IMR-90 (cell line): ENCODE measurements at regions not wholly inside any gene's neighbourhood (a gene's known extent, or its start where the extent isn't known, plus 50 kb on each side); places are given as distances from the start of the nearest gene placed in this dataset.

Experiments
- ATAC-seq: fragments of 200-7000 bp; cut with Tn5 transposase; 2 replicates; pipeline ENCODE4 v1.9.1; 2020; ENCODE audit warnings: low read depth, mild to moderate bottlenecking, moderate library complexity
- BruUV-seq: library from RNA; stranded (reverse); fragments of 400-500 nt; replicated peaks from 2 replicates; lab custom pipeline; 2021; lab: Mats Ljungman, UMichigan
- CTCF ChIA-PET: fragments of 300-600 bp; formaldehyde crosslinking; extraction: SDS; loops from one replicate; lab custom pipeline; 2021; ENCODE audit warnings: antibody characterized with exemption; lab: Yijun Ruan, JAX
- POLR2A ChIA-PET: fragments of 300-600 bp; sonication (Branson Sonifier 250); formaldehyde crosslinking; loops from one replicate; lab custom pipeline; 2022; ENCODE audit warnings: antibody characterized with exemption; ENCODE audit not compliant: unreplicated experiment; lab: Charles Lee
- DNase-seq: peaks from one replicate; pipeline ENCODE4 v3.0.0; 2013
- H2AFZ ChIP-seq: replicated peaks from 2 replicates; pipeline ENCODE3; 2013; ENCODE audit warnings: low read length, mild to moderate bottlenecking; ENCODE audit not compliant: poor library complexity
- H2AK5ac ChIP-seq: 2 replicates; pipeline ENCODE4 v1.6.1; 2013; ENCODE audit warnings: low read depth, low read length, inconsistent platforms
- H2AK9ac ChIP-seq: replicated peaks from 2 replicates; pipeline ENCODE3; 2013; ENCODE audit warnings: mild to moderate bottlenecking, low read depth, low read length, moderate library complexity; ENCODE audit not compliant: poor library complexity
- H2BK120ac ChIP-seq: 2 replicates; pipeline ENCODE4 v1.6.1; 2013; ENCODE audit warnings: low read depth, low read length, inconsistent platforms
- H2BK15ac ChIP-seq: 3 replicates; pipeline ENCODE4 v1.6.1; 2013; ENCODE audit warnings: low read depth, low read length, inconsistent platforms
- H2BK20ac ChIP-seq: 2 replicates; pipeline ENCODE4 v1.6.1; 2013; ENCODE audit warnings: low read depth, mild to moderate bottlenecking, inconsistent platforms, low read length, moderate library complexity
- H2BK5ac ChIP-seq: 2 replicates; pipeline ENCODE4 v1.6.1; 2013; ENCODE audit warnings: mild to moderate bottlenecking, low read depth, low read length, inconsistent platforms; ENCODE audit not compliant: poor library complexity, severe bottlenecking
- H3K14ac ChIP-seq: replicated peaks from 2 replicates; pipeline ENCODE4 v1.6.1; 2013; ENCODE audit warnings: low read depth, low read length, inconsistent platforms
- H3K18ac ChIP-seq: 2 replicates; pipeline ENCODE4 v1.6.1; 2013; ENCODE audit warnings: low read depth, low read length, control low read depth
- H3K23ac ChIP-seq: 2 replicates; pipeline ENCODE4 v1.6.1; 2013; ENCODE audit warnings: low read depth, low read length, inconsistent platforms
- H3K27ac ChIP-seq: 2 replicates; pipeline ENCODE4 v1.5.1; 2013; ENCODE audit warnings: mild to moderate bottlenecking, control low read depth, low read length; ENCODE audit not compliant: insufficient read depth
- H3K27me3 ChIP-seq: 2 replicates; pipeline ENCODE4 v1.6.1; 2013; ENCODE audit warnings: low read length; ENCODE audit not compliant: control insufficient read depth, insufficient read depth
- H3K36me3 ChIP-seq: 2 replicates; pipeline ENCODE4 v1.6.1; 2013; ENCODE audit warnings: low read length, mixed read lengths; ENCODE audit not compliant: control insufficient read depth, insufficient read depth
- H3K4ac ChIP-seq: 2 replicates; pipeline ENCODE4 v1.6.1; 2013; ENCODE audit warnings: low read depth, low read length, inconsistent platforms
- H3K4me1 ChIP-seq: 2 replicates; pipeline ENCODE4 v1.6.1; 2013; ENCODE audit warnings: low read length, mixed read lengths; ENCODE audit not compliant: control insufficient read depth, insufficient read depth
- H3K4me2 ChIP-seq: 2 replicates; pipeline ENCODE4 v1.6.1; 2013; ENCODE audit warnings: low read depth, mild to moderate bottlenecking, control low read depth, low read length, moderate library complexity
- H3K4me3 ChIP-seq: 2 replicates; pipeline ENCODE4 v1.5.1; 2013; ENCODE audit warnings: low read depth, mild to moderate bottlenecking, control low read depth, low read length, moderate library complexity; ENCODE audit not compliant: insufficient read depth
- H3K56ac ChIP-seq: 2 replicates; pipeline ENCODE4 v1.6.1; 2013; ENCODE audit warnings: low read length, inconsistent platforms; ENCODE audit not compliant: insufficient read depth; ENCODE audit errors: extremely low read depth
- H3K79me1 ChIP-seq, 2 experiments: 2 replicates each; pipeline ENCODE4 v1.6.1; 2013; ENCODE audit warnings: low read length in 2 of 2, inconsistent platforms in 1 of 2, low read depth in 1 of 2
- H3K9ac ChIP-seq: 2 replicates; pipeline ENCODE4 v1.6.1; 2013; ENCODE audit warnings: low read depth, low read length, control low read depth
- H3K9me1 ChIP-seq: 2 replicates; pipeline ENCODE4 v1.6.1; 2013; ENCODE audit warnings: low read length, inconsistent platforms; ENCODE audit not compliant: insufficient read depth
- H3K9me3 ChIP-seq: 2 replicates; pipeline ENCODE4 v1.6.1; 2013; ENCODE audit warnings: low read length; ENCODE audit not compliant: control insufficient read depth, insufficient read depth
- H4K20me1 ChIP-seq: 2 replicates; pipeline ENCODE4 v1.6.1; 2013; ENCODE audit warnings: low read length, inconsistent platforms; ENCODE audit not compliant: insufficient read depth
- H4K5ac ChIP-seq: 2 replicates; pipeline ENCODE4 v1.6.1; 2013; ENCODE audit warnings: mild to moderate bottlenecking, low read depth, low read length, control low read depth
- H4K8ac ChIP-seq, 2 experiments: 2 replicates each; pipeline ENCODE4 v1.6.1; 2013; ENCODE audit warnings: low read depth in 2 of 2, low read length in 2 of 2, control low read depth in 1 of 2, inconsistent platforms in 1 of 2
- H4K91ac ChIP-seq: 2 replicates; pipeline ENCODE4 v1.6.1; 2013; ENCODE audit warnings: low read depth, low read length, inconsistent platforms; ENCODE audit not compliant: insufficient read depth
- BHLHE40 ChIP-seq: fragments of 150-350 bp; IDR thresholded peaks from 2 replicates; pipeline ENCODE4 v1.6.1; 2016; ENCODE audit warnings: mild to moderate bottlenecking, low read depth, low read length
- CEBPB ChIP-seq: IDR thresholded peaks from 2 replicates; pipeline ENCODE4 v1.6.1; 2012; ENCODE audit warnings: low read depth, low read length, improper control_type of control experiment
- CHD1 ChIP-seq: IDR thresholded peaks from 2 replicates; pipeline ENCODE4 v1.6.1; 2012; ENCODE audit warnings: low read depth, low read length, improper control_type of control experiment
- MAZ ChIP-seq: IDR thresholded peaks from 2 replicates; pipeline ENCODE4 v1.6.1; 2012; ENCODE audit warnings: low read depth, mild to moderate bottlenecking, low read length, improper control_type of control experiment, moderate library complexity, borderline replicate concordance
- NFE2L2 ChIP-seq: fragments of 150-350 bp; IDR thresholded peaks from 2 replicates; pipeline ENCODE4 v1.6.1; 2016; ENCODE audit warnings: low read depth, mild to moderate bottlenecking, low read length
- POLR2A ChIP-seq: IDR thresholded peaks from 2 replicates; pipeline ENCODE4 v1.6.1; 2012; ENCODE audit warnings: mild to moderate bottlenecking, low read depth, low read length
- RAD21 ChIP-seq: IDR thresholded peaks from 2 replicates; pipeline ENCODE4 v1.6.1; 2012; ENCODE audit warnings: low read length, improper control_type of control experiment
- RCOR1 ChIP-seq: IDR thresholded peaks from 2 replicates; pipeline ENCODE4 v1.6.1; 2012; ENCODE audit warnings: mild to moderate bottlenecking, low read length, improper control_type of control experiment; ENCODE audit not compliant: insufficient replicate concordance
- SMC3 ChIP-seq: fragments of 150-350 bp; IDR thresholded peaks from 2 replicates; pipeline ENCODE4 v1.6.1; 2016; ENCODE audit warnings: low read depth, mild to moderate bottlenecking, antibody characterized with exemption, low read length, moderate library complexity
- WGBS, 2 experiments: methylation state at CpG; one replicate each; pipeline versions ENCODE4 v1.1.5 to v1.1.7; 2013; ENCODE audit warnings: missing lambda C conversion rate in 2 of 2; ENCODE audit not compliant: insufficient read length in 1 of 2; ENCODE audit errors: extremely low coverage in 2 of 2; 5-methylcytosine and 5-hydroxymethylcytosine counted together
- dilution Hi-C: fragments of 300-500 bp; cut with HindIII; formaldehyde crosslinking; loops from one replicate; pipeline ENCODE4 v1.14.3; 2018; ENCODE audit warnings: low sequenced_read_pairs; ENCODE audit not compliant: unreplicated experiment
- in situ Hi-C: fragments of 300-500 bp; cut with MboI; formaldehyde crosslinking; loops from 3 replicates; pipeline ENCODE4 v1.14.3; 2019; ENCODE audit warnings: low sequenced_read_pairs, inconsistent platforms, mixed read lengths
- intact Hi-C: fragments of 100-400 bp; cut with micrococcal nuclease; formaldehyde crosslinking; loops from 2 replicates; pipeline ENCODE4 v1.10.0; 2022

GRCh38 chr2:203803053-203803429 lies 64.5 kb upstream of the CTLA4 start:
- Histone ChIP-seq H4K5ac (peak overlapping the region; percentile 79), H3K4ac (peak overlapping the region; percentile 44), H3K4me3 (no peak overlapping the region), H4K91ac (peak overlapping the region; percentile 36), H2BK15ac (0 out of 3 replicates have a peak overlapping the region, but pooled peaks have one; percentile 51), H3K14ac (0 out of 2 replicates have a peak overlapping the region, but pooled peaks have one; percentile 12), H2AFZ (no peak overlapping the region), H3K9me1 (0 out of 2 replicates have a peak, but pooled peaks cover 3% of the 10 kb centered on the region), H3K27me3 (no peaks in the 10 kb centered on the region), H2BK5ac (peak overlapping the region; percentile 89), H3K9ac (no peak overlapping the region), H4K20me1 (no peaks in the 10 kb centered on the region), H2AK5ac (peak overlapping the region; percentile 76; the same call in 1 of the 2 replicates), H4K8ac (peak overlapping the region in 1 of 2 experiments; percentile 51; a peak in 2 of 4 replicates), H3K27ac (0 out of 2 replicates have a peak overlapping the region, but pooled peaks have one; percentile 61), H3K23ac (no peak overlapping the region), H2BK120ac (peak overlapping the region; percentile 21), H3K79me1 (no peaks in the 10 kb centered on the region), H3K4me1 (peaks cover 15% of the 10 kb centered on the region), H3K9me3 (peaks cover 4% of the 10 kb centered on the region), H2BK20ac (no peak overlapping the region), H3K56ac (no peak overlapping the region), H2AK9ac (no peak overlapping the region), H3K4me2 (no peak overlapping the region), H3K36me3 (no peaks in the 10 kb centered on the region), H3K18ac (peak overlapping the region; percentile 92)
- ATAC-seq, result no peak
- no peak for DNase-seq
- ChIA-PET CTCF (interaction anchor here (2.3 kb wide), 1 partner anchor 12 kb away, joined by 6 read pairs; no protein-coding TSS in a partner anchor), POLR2A (no interaction called here)
- WGBS, 2 experiments, result 100% methylated on average over 1 of the region's 1 CpG; no CpG with 5 or more reads in 1 of the 2 experiments
- no TSS peak for BruUV-seq
- dilution Hi-C loops (loop anchor here (25.0 kb wide), 1 partner anchor 291 kb away; no protein-coding TSS in a partner anchor), intact Hi-C loops (no loop called here), in situ Hi-C loops (loop anchor here (25.0 kb wide), 1 partner anchor 566 kb away; the partner anchor contains the start of gene CYP20A1)
- no peak for TF ChIP-seq BHLHE40
- no peak for TF ChIP-seq MAZ
- no peak for TF ChIP-seq NFE2L2
- TF ChIP-seq RAD21, result no peak
- no peak for TF ChIP-seq RCOR1
- TF ChIP-seq POLR2A, result no peak
- TF ChIP-seq CEBPB, result no peak
- TF ChIP-seq CHD1, result no peak
- TF ChIP-seq SMC3, result no peak
